ENCODE measurements at regions not wholly inside any gene's neighbourhood (a gene's known extent, or its start where the extent isn't known, plus 50 kb on each side); places are given as distances from the start of the nearest gene placed in this dataset.

- TF ChIP-seq CTCF (IDR thresholded peaks at IDR 0.05): no peak
- TF ChIP-seq EP300 (IDR thresholded peaks at IDR 0.05; ENCODE audit: low read depth): no peak
Observed at GRCh38 chr10:33009244-33010131, 51.5 kb upstream of the ITGB1 start.
